GM19324 (cell line): ENCODE measurements at regions not wholly inside any gene's neighbourhood (a gene's known extent, or its start where the extent isn't known, plus 50 kb on each side); places are given as distances from the start of the nearest gene placed in this dataset.

Experiments used
- ATAC-seq: cut with Tn5 transposase; IDR thresholded peaks from one replicate; pipeline ENCODE4 v1.9.1; 2021; ENCODE audit warnings: mild to moderate bottlenecking, moderate library complexity; ENCODE audit not compliant: unreplicated experiment, low FRiP score

DNA sequence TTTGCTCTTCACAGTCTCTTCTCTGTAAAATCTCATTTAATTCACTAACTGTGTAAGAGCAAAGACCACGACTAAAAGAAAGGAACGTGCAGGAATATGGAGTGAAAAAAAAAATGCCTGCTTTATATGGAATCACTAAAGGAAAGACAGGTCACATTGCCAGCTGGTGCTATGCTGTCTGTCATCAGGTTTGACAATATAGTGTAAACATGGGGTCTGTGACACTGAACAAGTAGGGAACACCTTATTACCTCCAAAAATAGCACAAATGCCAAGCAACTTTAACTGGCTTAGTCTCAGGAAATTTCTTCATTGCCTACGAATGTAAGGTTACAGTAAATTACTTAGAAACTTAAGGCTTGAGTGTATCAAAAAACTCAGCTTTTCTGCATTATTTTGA is 364.5 kb upstream of the LINC00305 start:
- ATAC-seq = no peak

GRCh38 chr18:64490207-64490606 is 341.3 kb upstream of the LINC00305 start:
- ATAC-seq = no peak

GRCh38 chr18:64488698-64489097 is 339.8 kb upstream of the LINC00305 start:
- ATAC-seq = no peak

GRCh38 chr18:64474773-64475172 is 325.9 kb upstream of the LINC00305 start:
- ATAC-seq = no peak

DNA sequence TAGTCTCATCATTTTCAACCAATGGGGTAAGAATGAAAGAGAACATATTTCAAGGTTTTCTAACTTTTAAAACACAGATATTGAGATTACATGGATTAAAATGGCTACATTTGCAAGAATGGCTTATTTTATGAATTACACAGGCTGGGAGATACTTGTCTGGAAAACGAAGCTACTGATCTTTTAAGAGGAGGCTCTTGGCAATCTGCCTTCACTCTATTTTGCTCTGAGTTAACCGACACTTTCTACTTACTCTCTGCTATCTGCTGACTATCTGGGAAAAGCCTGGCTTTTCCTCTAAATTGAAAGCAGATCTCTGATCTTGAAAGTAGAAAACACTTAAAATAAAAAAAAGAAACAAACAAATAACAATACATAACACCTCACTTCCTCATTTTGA is 325.4 kb upstream of the LINC00305 start:
- no peak for ATAC-seq

DNA sequence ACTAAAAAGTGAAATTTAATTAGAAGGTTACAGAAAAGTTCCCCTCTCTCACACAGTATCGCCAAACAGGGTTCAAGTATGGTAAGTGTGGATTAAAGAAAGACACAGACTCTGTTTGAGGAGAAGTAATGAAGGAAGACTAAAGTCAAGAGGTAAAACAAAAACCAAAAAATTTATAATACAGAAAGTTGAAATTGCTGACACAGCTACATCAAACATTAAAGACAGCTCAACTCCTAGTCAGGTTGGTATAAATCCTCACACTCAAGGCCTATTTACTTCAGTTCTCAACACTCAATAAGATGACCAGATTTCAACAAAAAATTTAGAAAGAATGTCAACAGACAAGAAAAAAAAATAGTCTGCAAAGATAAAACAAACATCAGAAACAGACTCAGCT is 300.5 kb upstream of the LINC00305 start:
- ATAC-seq = no peak

DNA sequence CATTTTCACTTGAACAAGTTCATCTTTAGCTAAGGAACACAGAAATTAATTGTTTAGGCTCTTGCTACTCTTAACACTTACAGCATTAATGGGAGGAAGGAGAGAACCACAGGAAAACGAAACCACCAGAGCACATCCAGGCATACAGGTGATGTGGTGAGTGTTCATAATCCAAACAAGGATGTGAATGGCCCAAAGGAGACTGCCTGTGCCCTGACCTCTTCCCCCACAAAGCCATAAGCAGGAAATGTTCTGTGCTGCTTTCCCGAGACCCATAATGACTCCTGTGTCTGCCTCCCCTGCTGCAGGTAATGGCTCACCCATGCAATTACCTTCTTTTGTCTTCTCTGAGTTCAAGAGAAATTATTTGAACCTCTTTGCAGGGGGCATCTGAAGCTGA is 295.9 kb upstream of the LINC00305 start:
- ATAC-seq = no peak

- no peak for ATAC-seq
These were observed 289.3 kb upstream of the LINC00305 start for GRCh38 chr18:64438178-64438577.

- ATAC-seq = no peak
These were observed 287.2 kb upstream of the LINC00305 start for GRCh38 chr18:64436111-64436510.

DNA sequence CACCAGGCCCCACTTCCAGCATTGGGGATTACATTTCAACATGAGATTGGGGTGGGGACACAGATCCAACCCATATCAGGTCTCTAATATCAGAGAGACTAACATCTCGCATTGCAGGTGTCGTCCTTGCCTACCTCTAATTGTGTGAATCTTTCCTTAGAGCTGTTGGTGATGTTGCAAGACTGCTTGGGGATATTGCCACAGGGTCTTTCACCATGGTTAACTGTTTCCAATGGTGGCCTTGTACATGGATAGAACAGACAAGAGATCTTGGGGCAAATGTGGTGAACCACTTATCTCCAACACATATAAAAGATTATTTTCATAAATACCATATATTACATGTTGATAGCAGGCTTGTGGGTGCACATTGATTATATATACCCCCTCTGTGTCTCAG is 270.3 kb upstream of the LINC00305 start:
- ATAC-seq = no peak

DNA sequence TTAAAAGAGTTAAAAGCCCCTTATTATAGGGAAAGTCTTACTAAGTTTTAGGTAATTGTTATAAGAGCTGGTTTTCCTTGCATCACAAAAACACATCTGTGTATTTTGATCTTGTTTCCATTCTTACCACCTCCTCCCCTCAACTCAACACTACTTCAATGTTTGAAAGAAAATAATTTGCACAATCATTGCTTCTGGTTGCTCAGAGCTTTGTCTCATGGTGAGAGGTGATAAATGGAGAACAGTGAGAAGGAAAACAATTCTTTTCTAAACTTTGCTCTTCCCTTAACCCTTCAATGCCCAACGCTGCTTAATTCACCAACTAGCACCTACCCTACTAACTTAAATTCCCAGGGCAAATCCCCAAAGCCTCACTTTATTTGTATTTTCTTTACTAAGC is 268.1 kb upstream of the LINC00305 start:
- ATAC-seq = no peak

DNA sequence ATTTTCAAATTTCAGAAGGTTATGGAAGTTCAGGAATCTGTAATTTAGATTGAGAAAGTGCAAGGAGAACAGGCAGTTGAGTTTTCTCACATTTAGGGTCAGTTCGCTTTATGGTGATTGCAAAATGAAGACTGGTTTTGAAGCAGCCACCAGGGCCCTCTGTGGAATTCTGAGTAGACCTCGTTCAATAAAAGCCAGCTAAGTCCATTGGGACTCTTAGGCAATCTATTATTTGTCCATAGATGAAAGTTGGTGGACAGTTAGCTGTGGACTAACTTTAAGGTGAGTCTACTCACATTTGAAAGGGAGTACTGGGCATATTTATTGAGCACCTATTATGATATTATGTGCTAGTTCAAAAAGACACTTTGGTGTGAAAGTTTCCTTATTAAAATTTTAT is 266.3 kb upstream of the LINC00305 start:
- ATAC-seq = no peak

DNA sequence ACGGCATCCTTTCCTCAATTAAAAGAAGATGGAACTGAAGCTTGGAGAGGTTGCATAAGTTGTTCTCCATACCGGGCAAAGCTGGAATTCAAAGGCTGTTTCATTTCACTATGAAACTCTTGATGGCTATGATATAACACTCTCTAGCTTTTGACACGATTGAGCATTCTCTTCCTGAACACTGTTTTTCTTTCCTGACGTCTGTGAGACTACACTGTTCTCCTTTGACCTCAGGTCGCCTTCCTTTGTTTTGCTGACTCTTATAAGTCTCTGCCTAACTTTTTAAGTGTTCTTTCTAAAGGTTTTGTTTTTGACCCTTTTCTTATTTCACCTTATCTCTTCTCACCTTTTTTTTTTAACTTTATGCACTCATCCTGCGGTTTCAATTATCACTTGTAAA is 261.8 kb upstream of the LINC00305 start:
- no peak for ATAC-seq

DNA sequence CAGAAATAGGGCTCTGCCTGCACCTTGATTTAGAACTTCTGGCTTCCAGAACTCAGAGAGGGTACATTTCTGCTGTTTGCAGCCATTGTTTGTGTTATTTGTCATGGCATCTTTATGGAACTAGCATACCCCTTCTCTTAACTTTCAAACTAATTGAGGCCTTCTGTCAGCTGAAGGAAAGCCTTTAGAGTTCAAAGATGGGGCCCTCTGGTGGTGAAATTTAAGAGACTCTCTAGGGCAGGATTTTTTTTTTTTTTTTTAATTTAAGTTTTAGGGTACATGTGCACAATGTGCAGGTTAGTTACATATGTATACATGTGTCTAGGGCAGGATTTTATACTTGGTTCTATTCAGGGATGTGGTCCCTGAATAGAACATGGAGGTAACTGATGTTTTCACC is 260.6 kb upstream of the LINC00305 start:
- ATAC-seq = no peak

DNA sequence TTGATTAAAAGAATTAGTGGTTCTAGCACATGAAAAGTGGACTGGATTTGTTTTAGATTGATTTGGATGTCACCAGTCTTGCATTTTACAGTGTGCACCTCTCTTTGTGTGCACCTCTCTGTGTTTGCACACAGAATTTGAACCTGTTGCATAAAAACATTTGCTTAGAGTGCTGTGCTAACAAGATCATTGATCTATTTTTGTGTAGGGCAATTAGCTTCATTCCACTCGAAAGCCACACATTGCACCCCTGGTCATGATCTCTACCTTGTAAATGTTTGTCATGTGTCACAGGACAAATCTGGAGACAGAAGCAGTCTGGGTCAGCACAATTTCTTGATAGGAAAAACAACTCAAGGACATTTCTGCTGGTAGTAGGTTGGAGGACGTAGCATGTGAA is 258.7 kb upstream of the LINC00305 start:
- ATAC-seq = no peak

- ATAC-seq = no peak
These were observed 256.3 kb upstream of the LINC00305 start for GRCh38 chr18:64405161-64405560.

GRCh38 chr18:64403784-64404503 is 255.1 kb upstream of the LINC00305 start:
- no peak for ATAC-seq

DNA sequence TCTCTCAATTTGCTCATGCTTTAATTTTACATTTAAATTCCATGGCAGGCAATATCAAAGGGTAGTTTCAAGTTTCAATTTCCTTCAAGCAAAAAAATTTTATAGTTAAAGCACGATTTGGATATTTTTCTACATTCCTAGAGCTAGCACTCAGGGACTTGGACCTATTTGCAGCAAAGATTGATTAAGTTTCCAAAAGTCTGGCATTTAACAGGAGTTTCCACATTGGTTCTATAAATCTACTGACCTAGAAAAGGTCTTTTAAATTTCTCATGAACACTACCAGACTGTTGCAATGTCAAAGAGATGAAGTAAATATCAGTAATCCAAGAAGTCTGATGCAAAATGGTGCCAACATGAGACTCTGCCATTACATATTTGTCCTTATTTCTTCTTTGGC is 253.7 kb upstream of the LINC00305 start:
- ATAC-seq = no peak

DNA sequence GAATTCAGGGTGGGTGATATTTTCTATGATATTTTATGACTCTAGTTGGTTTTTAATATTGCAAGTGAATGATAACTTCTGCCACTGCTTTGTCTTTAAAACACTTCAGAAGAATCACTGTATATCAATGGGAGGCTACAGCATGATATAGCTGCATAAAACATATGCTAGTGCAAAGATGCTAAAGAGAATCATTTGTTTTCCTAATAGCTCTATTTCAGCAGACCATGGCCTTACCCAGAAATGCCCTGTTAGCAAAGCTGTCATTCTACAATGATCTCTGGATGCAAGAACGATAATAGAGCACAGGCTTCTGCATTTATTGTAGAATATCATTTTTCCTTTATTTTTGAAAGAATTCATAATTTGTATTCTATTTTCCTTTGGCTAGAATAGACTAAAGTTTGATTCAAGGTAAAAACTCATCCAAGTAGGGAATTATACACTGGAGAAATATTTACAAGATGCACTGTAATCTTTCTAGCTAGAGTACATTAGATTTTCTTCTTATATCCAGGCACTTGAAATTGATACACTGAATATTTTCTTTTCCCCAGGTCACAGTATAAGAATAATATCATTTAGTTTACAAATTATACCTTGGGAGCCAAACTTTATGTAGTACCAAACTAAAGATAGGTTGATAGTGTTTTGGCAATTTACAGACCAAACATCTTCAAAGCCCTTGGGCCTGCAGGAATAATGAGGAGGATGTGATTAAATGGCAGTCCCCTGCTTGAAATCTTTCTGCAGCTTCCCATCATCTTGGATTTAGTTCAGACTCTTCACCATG is 252.6 kb upstream of the LINC00305 start:
- ATAC-seq = no peak

- ATAC-seq = no peak
These were observed 250.7 kb upstream of the LINC00305 start for GRCh38 chr18:64399566-64399965.

GRCh38 chr18:64398320-64398719 is 249.4 kb upstream of the LINC00305 start:
- no peak for ATAC-seq

DNA sequence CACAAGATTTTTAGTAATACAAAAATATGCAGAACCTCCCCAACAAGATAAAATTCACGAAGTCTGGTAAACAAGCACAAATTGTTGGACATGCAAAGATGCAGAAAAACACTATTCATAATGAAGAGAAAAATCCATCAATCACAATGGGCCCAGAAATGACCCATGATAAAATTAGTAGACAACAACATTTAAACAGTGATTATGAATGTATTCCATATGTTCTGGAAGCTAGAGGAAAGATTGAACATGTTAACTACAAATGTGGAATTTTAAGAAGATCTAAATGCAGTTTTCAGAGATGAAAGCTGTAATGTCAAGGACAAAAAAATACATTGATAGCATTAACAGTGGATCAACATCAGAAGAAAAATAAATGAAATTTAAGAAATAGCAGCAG is 243.3 kb upstream of the LINC00305 start:
- ATAC-seq = no peak
